GM19025 (cell line): ENCODE measurements at regions not wholly inside any gene's neighbourhood (a gene's known extent, or its start where the extent isn't known, plus 50 kb on each side); places are given as distances from the start of the nearest gene placed in this dataset.

Experiments
- ATAC-seq: cut with Tn5 transposase; IDR thresholded peaks from one replicate; pipeline ENCODE4 v1.9.1; 2021; ENCODE audit warnings: mild to moderate bottlenecking, low read depth, moderate library complexity; ENCODE audit not compliant: unreplicated experiment

DNA sequence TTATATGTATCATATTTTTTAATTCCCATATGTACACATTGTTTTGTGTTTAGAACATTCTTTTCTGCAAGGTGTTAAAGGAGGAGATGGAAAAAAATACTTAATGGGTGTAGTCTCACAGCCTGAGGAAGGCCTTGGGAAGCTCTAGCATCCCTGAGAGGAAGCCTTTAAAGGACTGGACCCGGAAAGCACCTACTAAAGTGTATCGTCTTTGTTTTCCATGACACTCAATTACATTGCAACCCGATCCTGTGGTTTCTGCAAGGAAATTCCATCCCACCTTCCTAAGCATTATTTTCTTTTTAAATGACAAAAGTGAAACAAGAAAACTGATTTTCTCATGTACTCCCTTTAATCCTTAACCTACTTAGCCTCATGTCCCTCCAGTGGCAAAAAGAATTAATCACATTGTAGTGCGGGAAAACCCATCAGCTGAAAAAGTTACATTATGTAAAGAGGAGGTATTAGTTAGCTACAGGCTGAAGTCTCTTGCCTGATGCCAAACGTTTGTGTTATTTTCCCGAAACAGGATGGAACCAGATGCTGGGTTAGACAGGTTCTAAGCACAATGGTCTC is 147.8 kb upstream of the CPSF6 start:
- no peak for ATAC-seq

DNA sequence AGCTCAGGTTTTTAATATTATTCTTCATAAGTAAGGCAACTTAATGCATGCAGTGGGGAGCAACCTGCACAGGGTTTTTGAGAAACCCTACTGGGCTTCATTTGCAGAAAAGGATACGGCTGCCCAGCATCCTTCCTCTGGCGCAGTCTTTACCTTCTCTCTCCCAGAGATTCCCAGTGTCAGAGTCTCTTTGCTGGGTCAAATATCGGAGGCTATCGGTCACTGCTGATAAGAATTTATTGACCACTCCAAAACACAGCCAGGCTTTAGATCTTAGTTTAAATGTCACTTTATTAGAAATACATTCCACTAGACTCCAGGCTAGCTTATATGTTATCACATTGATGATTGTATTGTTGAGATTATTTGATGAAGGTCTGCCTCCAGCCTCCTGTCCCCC is 147.2 kb upstream of the CPSF6 start:
- no peak for ATAC-seq

DNA sequence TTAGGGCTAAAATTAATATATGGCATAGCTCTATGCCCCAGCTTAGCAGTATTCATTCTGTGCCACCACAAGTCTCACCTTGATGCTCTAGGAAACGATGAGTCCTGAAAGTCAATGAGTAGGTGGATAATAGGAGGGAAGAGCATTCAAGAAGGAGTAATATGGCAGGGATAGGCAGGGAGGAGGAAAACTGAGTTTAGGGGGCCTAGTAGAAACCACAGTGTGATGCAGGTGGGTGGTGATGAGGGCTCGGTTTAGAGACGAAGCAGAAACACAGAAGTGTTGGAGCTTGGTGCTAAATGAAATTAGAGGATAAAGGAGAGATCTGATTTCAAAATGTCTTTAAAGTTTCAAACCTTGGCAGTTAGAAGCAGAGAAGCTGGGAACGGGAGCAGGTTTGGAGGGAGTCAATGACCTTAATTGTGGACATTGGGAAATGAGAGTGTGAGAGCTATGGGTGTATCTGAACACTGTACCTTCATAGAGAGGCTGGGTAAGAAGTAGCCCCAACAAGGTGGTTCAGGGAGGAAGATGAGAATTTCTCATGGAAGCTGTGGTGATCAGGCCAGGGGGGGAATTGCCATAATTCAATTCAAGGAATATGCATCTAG is 144.7 kb upstream of the CPSF6 start:
- ATAC-seq: no peak

DNA sequence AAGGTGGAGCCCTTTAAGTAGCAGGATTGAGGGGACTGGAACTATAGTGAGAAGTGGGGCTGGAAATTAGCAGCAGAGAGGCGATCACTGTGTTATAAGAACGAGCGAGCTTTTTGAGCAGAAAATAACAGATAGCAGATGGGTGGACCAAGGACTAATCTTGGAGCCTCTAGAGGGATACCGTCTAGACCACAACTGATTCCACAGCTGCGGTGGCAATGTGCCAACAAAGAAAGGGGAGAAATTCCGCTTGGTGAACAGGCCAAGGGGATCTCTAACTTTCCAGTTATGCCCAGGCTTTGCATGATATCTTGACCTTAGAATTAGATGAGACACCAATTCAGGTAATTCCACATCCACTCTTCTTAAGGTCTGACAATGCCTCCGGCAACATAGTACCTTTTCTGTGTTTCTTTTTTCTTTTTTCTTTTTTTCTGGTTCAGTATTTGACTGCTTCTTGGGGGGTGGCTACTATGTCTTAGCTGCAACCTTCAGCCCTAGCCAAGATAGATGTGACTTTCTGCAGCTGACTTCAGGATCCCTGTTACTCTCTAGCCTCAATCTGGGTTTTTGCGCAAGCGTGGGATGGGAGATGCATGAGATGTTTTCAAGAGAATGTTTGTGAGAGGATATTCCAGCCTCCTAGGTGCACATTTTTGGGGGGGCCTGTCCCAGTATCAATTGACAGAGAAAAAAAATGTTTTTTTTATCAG is 143.4 kb upstream of the CPSF6 start:
- no peak for ATAC-seq

DNA sequence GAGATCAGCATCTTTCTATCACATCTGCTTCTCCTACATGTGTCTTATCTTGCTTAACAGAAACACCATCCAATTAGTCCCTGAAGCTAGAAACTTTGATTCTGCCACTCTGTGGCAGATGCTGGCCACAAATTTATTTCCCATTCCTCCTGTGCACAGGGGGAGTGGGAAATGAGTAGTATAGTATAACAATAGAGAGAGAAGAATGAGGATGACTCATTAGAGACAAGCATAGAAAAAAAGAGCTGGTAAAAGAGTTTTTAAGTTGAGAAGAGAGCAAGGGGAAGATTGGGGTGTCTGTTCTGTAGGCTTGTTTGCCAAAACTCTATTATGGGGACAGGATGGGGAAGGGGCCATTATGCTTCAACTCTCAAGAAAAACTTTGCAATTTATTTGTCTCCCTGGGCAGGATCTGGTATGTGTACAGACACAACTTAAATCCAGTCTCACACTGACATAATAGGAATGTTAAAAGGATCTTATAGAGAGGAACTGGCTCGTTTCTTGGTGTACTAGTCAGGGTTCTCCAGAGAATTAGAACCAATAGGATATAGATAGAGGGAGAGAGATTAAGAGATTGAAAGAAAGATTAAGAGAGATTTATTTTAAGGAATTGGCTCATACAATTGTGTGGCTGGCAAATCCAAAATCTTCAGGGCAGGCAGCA is 142.6 kb upstream of the CPSF6 start:
- no peak for ATAC-seq

DNA sequence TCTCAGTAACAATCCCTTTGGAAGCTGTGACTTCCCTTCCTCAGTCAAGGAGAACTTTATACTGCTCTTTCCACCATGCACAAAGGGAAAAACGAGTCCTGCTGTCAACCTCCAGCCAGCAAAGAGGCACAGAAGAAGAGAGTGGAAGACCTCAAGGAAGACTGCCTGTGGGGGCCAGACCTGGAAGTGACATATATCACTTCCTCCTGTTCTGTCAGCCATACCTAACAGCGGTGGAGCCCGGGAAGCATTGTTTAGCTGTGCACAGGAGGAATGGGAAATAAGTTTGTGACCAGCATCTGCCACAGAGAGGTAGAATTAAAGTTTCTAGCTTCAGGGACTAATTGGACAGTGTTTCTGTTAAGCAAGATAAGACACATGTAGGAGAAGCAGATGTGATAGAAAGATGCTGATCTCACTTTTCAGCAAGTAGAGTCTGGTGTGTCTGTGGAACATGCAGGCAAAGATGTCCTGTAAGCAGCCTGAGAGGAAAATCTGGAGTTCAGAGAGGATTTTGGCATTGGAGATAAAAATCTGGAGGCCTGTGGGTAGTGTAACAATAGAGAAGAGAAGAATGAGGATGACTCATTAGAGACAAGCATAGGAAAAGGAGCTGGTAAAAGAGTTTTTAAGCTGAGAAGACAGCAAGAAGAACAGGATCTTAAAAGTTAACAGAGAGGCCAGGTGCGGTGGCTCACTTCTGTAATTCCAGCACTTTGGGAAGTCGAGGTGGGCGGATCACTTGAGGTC is 141.6 kb upstream of the CPSF6 start:
- no peak for ATAC-seq

DNA sequence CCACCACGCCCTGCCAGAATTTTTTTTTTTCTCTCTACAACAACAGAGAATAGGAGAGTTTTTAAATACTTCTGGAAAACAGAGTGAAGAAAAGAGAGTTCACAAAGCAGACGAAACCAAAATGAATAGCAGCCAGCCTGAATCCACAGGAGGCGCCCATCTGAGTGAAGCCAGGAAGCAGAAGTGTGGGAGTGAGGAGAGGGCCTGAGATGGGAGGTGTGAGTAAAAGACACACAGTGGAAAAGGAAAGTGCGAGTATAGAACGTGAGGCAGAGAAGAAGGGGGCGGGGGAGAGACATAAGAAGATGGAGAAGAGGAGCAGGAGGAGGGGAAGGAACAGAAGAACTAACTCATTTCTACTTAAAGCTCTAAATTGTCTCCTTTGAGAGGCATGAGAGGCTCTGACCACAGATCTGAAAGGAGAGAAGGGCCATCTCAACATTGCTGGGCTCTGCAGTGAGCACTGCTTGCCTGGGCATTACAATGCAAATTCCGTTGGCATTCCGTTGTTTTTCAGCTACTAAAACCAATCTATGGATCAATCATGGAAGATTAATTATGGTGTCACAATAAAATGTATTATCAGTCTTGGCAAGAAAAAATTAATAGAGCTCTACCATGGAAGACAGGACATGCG is 140.1 kb upstream of the CPSF6 start:
- ATAC-seq: no peak

DNA sequence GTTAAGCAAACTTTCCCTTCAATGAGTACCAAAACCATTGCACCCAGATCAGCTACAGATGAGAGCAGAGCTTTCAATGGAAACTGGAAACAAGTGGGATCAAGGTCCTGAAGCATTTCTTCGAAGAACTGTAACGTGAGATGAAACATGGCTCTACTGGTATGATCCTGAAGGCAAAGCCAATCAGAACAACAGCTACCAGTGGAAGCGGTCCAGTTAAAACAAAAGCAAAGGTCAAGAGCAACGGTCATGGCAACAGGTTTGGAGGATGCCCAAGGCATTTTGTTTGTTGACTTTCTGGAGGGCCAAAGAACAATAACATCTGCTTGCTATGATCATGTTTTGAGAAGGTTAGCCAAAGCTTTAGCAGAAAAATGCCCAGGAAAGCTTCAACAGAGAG is 137.9 kb upstream of the CPSF6 start:
- no peak for ATAC-seq

DNA sequence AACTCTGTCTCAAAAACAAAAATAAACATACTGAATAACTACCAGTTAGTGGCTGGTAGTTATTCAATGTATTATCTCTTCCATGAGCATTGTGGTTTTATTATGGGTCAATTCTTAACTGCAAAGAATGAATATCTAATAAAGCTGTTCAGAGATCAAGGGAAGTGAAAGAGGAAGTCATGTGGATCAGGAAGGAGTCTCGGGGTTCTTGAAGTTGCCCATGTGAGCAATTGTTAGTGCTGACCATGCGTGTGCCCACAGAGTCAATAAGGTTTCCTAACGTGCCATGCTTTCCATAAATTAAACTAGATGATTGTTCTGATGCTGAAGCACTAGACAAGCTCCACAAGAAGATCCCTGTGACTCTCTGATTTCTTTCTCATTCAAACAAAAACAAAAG is 136.5 kb upstream of the CPSF6 start:
- ATAC-seq: no peak

DNA sequence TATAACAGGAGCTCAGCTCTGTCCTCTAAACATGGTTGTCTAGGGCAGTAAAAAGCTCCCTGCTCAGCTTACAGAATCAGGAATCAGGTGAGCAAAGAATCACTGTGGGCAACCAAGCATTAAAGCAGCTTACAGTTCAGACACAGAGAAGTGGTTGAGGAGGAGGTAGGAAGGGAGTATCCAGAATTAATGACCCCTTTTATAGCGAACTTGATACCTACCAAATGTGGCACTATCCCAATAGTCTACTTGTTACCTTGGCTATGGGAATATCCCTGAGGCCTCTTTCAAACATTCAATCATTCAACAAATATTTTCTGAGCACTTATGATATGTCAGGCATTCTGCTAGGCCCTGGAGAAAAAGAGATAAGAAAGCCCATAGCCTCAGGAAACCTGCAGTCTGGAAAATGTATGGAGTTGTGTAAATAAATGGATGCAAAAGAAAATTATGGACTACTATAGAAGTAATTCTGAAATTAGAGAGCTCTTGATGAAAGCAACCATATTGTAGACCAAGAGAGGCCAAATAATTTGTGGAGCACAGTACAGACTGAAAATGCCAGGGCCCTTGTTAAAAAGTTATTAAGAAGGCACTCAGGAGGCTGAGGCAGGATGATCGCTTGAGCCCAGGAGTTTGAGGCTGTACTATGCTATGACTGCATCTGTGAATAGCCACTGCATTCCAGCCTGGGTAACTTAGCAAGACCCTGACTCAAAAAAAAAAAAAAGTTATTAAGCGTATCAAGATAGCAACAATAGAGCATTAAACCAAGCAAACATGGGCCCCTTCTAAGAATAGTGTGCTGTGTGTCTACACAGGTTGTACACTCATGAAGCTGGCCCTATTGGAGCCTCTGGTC is 134.0 kb upstream of the CPSF6 start:
- ATAC-seq: no peak

DNA sequence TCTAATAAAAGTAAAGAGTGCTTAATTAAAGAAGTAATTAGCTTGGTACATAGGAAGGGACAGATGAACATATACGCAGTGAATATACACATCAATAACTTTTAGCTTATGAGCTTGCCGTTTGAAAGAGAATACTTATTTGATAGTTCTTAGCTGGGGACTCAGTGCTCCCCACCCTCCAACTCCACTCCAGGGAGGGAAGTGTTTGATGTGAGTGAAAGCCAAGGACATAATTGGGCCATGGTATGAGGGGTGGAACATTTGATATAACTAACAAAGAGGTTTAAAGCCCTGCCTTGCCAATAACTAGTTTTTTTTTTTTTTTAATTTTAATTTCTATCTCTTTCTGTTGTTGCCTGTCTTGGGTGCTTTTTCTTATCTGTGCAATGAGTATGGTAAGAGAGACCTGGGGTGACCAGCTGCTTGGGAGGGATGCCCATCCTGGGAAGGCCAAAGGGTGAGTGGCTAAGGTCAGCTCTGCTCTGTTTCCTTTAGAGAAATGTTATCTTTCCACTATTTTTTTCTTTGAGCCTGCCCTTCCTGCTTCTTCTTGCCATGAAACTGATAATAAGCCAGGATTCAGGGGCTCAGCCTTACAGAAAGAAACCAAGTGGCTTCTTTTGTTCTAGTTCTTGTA is 132.8 kb upstream of the CPSF6 start:
- ATAC-seq: no peak

DNA sequence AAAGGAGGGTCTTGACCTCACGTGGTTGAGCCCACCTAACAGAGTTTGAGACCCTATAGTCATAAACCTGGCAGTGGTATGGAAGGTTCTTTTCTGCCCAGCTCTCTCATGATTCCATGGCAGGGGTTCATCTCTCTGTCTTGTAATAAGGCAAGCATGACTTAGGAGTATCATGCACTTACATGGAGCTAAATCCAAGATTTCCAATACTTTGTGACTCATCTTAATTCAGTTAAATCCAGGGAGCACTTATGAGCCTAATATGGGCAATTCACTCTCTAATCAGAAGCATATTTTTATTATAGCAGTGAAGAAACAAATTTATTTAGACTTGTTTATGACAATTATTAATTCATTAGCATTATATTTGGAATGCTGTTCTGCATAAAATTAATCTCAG is 131.8 kb upstream of the CPSF6 start:
- ATAC-seq: no peak

DNA sequence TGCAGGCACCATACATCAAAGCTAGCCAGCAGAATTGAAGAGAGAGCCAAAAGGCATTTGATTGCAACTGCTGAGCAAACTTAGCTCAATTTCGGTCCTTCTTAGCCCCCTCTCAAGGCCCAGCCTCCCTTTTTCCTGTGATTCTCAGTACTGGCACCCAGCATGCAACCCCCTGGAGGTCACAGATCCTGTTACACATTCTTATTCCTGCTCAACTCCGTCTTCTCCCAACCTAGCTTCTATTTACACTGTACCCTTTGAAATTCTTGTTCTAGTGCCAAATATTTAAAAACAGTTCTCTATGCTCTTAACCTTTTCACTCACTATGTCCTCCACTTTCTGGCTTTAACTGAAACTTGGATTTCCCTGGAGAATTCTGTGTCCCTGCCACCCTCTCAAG is 131.3 kb upstream of the CPSF6 start:
- ATAC-seq: no peak

DNA sequence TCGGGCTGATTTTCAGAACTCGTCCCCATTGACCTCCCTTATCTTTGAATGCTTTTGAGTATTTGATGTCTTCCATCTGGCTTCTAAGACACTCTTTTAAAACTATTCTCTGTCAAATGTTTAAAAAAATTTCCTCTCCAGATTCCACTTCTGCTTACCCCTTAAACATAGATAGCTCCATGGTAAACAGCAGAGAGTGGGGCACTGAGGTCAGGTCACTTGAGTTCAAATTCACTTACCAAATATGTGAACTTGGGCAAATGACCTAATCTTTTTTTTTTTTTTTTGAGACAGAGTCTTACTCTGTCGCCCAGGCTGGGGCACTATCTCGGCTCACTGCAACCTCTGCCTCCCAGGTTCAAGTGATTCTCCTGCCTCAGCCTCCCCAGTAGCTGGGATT is 126.8 kb upstream of the CPSF6 start:
- no peak for ATAC-seq

DNA sequence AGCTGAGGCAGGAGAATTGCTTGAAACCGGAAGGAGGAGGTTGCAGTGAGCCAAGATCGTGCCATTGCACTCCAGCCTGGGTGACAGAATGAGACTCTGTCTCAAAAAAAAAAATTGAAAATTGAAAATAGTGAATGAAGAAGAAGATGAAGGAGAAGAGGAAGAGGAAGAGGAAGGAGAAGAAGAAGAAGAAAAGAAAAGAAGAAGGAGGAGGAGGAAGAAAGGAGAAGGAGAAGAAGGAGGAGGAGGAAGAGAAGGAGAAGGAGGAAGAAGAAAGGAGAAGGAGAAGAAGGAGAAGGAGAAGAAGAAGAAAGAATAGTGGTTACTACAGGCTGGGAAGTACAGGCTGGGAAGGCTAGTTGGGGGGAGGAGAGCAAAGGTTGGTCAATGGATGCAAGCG is 124.3 kb upstream of the CPSF6 start:
- ATAC-seq: no peak

DNA sequence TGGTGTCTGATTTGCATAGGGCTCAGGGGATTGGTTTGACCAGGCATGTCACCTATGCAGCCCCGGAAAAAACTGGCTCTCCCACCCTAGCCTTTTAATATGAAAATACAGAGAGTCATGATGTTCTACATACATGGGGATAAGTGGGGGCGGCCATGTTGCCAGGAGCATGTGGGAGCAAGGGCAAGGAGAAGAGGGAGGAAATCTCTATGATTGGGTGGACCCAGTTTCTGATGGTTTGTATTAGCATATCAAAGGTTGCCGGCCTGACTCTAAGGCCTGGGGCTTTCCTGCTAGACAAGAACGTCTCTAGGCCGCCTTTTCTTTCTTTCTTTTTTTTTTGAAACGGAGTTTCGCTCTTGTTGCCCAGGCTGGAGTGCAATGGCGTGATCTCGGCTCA is 123.4 kb upstream of the CPSF6 start:
- ATAC-seq: no peak

DNA sequence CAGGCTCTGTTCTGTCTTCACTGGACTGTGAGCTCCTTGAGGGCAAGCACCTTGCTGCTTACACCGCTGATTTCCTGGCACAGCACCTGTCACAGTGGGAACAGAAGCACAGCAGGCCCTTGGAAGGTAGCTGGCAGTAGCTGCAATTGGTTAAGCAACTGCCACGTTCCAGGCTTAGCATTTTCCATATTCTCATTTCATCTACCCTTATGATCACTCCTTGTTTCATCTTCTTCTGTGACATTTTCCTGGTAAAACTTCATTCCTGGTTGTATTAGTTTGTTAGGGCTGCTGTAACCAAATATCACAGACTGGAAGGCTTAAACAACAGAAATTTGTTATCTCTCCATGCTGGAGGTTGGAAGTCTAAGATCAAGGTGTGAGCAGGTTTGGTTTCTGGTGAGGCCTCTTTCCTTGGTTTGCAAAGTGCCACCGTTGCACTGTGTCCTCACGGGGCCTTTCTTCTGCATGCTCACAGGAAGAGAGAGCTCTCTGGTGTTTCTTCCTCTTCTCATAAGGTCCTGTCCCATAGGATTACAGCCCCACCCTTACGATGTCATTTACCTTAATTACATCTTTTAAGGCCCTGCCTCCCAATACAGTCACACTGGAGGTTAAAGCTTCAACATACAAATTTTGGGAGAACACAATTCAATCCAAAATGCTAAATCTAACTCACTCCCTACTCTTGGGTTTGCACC is 121.7 kb upstream of the CPSF6 start:
- ATAC-seq: no peak

DNA sequence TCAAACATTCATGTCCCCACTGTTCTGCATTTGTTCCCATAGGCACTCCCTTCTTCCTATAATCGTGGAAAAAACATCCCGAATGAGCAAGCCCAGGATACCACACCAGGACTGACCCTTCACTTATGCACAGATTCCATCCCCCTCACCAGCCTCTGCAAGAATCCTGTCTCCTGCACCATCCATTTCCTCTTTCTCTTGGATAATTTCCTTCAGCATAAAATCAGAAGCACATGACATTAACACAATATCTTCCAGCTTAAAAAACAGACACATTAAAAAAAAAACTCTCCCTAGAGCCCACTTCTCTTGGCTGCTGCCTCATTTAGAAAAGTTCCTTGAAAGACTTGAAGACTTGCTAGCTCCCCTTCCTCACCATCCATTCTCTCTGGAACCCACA is 120.9 kb upstream of the CPSF6 start:
- ATAC-seq: no peak

DNA sequence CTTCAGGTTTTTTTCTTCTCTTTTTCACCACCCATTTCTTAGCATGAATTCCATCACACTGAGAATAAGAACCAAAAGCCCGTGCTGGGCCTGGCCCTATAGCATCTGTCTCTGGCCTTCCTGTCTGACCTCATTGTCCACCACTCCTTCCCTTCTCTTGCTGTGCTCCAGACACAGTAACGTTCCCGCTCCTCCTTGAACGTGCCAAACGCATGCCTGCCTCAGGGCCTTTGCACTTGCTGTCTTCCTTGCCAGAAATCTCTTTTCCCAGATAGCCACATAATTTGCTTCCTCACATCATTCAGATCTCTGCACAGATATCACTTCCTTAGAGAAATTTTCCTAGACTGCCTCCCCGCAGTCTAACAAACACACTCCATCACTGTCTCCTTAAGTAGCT is 119.6 kb upstream of the CPSF6 start:
- no peak for ATAC-seq
